GM21447 (cell line): ENCODE measurements at regions not wholly inside any gene's neighbourhood (a gene's known extent, or its start where the extent isn't known, plus 50 kb on each side); places are given as distances from the start of the nearest gene placed in this dataset.
"Not testable (repeated sequence)": the region's sequence is repeated elsewhere in the genome, so short reads cannot be mapped to it uniquely, and the experiment has no call there.

Experiments used
- ATAC-seq: cut with Tn5 transposase; IDR thresholded peaks from one replicate; pipeline ENCODE4 v1.9.1; 2021; ENCODE audit not compliant: unreplicated experiment

DNA sequence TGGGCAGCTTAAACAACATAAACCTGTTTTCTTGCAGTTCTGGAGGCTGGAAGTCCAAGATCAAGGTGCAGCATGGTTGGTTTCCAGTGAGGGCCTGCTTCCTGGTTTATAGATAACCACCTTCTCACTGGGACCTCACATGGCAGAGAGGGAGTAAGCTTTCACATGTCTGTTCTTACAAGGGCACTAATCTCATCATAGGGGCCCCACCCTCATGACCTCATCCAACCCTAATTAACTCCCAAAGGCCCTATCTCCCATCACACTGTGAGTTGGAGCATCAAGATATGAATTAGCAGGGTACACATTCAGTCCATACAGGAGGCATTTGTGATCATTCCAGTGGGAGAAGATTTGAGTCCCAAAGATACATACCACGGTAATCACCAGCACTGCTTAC, 50.5 kb upstream of the GRIN2A start:
- ATAC-seq: no peak

DNA sequence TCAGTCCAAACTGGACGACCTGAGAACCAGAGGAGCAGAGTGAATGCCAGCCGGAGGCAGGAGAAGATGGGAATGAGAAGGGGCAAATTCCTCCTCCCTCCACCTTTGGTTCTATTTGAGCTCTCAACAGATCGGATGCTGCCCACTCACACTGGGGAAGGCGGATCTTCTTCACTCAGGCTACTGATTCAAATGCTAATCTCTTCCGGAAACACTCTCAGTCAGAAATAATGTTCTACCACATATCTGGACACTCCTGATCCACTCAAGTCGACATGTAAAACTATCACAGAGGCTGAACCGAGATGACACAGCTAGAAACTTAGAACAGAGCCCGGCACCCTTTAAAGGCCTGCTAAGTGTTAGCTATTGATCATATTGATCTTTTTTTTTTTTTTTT, 57.4 kb upstream of the GRIN2A start:
- ATAC-seq: no peak

DNA sequence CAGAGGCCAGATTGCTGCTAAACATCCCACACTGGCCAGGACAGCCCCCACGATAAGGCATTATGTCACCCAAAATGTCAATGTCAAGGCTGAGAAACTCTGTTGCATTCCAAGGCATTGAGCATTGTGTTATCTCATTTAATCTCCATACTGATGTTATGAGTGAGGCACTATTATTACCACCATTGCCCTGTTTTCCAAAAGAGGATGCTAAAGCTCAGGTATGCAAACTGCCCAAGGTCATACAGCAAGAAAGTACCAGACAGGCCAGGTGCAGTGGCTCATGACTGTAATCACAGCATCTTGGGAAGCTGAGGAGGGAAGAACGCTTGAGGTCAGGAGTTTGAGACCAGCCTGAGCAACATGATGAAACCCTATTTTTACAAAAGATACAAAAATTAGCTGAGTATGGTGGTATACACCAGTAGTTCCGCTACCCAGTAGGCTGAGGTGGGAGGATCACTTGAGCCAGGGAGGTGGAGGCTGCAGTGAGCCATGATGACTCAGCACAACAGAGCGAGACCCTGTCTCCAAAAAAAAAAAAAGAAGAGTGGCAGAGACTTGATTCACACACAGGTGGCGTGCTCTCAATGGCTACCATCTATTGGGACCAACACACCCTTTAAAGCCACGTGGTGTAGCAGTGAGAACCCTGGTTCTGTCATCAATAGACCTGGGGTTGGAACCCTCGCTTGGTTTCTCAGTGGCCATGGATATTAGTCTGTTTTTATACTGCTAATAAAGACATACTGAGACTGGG, 58.8 kb upstream of the GRIN2A start:
- ATAC-seq: no peak

DNA sequence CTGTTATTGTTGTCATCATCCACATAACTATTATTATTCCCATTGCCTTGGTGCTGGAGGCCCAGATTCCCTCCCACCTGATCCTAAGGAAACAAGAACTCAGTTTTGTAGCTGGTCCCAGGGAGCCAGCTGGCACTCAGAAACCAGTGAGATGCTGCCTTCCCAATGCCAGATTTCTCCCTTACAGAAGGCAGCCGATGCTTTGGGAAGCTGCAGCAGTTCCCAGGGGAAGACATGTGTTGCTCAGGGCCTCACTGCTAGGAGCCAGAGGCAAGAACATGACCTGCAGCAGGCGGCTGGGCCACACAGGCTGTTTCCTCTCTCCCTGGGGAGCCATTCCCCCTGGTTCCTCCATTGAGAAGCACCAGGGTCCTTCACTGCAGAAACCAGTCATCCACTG, 59.9 kb upstream of the GRIN2A start:
- no peak for ATAC-seq

DNA sequence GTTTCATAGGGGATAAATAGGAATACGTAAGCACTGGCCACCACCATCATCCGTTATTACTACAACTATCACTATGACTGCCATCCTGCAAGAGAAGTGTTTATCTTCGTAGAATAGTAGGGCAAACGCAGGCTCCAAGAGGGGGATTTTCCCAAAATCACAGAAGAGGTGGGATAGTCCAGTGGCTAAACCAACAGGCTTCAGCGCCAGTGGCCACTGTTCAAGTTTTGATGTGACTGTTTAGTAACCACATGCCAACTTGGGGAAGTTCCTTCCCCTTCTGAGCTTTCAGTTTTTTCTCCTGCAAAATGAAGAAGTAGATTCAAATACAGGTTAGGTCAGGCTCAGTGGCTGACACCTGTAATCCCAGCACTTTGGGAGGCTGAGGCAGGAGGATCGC, 60.7 kb upstream of the GRIN2A start:
- ATAC-seq: no peak

DNA sequence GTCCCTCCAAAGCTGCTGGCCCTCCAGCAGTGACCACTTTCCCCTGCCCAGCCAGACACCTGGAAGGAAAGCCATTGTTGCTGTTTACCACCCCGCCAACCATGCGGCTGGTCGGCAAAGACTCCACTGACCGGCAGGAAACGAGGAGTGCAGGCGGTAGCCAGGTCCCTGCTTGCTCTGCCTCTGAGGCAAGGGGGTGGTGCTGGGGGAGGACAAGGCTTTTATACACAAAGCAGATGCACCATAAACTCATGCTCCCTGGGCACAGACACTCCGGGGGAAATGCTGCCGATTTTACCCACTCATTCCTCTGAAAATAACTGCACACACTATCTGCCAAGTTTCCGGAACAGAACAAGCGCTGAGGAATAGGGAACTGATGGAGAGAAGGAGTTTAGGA, 62.8 kb upstream of the GRIN2A start:
- ATAC-seq: no peak

DNA sequence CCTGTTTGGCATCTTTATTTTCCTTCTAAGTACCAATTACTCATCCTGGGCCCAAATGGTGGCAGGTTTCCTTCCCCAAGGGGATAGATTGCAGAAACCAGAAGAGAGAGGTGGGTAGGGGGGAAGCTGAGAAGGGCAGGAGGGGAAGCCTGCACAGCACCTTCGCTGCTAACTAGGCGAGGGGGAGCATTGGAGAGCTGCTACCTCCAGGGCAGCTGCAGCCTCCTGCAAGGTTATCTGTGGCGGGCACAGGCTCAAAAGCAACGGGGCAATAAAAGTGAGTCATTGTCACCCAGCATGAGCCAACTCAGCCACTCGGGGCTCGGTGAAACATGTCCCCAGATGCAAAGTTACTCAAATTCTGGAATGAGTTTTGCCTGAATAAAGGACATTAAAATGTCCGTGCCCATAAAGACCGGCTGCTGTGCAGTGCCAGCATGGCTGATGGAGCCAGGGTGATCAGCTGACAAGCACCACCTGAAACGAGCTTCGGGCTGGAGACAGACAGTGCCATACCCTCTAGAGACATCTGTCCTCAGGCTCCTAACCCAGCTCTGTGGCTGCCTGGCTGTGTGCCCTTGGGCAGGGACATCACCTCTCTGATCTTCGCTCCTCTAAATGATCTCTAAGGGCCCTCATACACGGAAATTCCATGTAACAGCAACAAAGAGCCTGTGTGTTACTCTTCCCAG, 68.1 kb upstream of the GRIN2A start:
- ATAC-seq: no peak

DNA sequence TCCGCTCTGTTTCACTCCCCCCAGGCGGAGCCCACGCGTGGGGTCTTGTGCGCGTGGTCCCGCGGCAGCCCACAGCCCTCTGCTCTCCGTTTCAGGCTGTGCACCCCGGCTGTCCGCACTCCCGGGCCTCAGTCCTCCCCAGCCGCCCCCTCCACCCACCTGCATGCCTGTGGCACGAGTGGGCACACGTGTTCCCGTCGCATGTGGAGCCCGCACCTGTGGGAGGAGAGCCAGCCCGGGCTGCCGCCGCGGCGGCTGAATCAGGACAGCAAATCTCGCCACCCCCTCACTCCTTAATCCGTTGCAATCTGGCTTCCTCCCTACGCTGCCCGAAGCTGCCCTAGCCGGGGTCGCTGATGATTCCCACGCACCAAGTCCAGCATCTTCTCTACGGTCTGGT, 69.9 kb upstream of the GRIN2A start:
- no peak for ATAC-seq

DNA sequence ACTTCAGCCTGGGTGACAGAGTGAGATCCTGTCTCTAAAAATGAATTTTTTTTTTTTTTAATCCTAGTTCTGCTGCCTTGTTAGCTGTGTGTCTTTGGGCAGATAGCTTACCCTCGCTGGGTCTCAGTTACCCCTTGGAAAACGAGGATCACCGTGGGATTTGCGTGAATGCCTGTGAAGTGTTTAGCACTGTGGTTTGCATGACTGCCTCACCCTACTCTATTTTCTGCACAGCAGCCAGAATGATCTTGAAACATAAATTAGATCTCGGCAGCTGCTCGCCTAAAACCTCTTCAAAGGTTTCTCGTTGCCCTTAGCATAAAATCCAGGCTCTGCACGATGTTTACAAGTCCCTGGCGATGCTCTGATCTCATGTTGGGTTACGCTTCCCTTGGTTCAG, 71.2 kb upstream of the GRIN2A start:
- ATAC-seq: no peak

DNA sequence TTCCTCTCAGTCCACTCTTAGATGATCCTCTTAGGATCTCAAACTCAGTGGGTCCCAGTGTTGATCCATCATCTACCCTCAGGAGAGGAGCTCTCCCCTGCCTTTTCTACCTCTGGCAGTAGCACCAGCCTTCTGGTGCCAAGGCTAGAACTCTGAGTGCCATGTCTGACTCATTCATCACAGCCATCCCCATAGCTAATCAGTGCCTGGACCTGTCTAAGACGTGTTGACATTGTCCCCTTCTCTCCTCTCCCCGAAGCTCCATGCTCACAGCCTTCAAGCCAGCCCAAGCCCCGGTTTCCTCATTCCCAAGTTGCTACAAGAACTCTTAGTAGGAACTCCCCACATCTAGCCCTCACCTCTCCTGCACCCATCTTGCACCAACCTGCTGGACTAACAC, 73.5 kb upstream of the GRIN2A start:
- ATAC-seq: no peak

DNA sequence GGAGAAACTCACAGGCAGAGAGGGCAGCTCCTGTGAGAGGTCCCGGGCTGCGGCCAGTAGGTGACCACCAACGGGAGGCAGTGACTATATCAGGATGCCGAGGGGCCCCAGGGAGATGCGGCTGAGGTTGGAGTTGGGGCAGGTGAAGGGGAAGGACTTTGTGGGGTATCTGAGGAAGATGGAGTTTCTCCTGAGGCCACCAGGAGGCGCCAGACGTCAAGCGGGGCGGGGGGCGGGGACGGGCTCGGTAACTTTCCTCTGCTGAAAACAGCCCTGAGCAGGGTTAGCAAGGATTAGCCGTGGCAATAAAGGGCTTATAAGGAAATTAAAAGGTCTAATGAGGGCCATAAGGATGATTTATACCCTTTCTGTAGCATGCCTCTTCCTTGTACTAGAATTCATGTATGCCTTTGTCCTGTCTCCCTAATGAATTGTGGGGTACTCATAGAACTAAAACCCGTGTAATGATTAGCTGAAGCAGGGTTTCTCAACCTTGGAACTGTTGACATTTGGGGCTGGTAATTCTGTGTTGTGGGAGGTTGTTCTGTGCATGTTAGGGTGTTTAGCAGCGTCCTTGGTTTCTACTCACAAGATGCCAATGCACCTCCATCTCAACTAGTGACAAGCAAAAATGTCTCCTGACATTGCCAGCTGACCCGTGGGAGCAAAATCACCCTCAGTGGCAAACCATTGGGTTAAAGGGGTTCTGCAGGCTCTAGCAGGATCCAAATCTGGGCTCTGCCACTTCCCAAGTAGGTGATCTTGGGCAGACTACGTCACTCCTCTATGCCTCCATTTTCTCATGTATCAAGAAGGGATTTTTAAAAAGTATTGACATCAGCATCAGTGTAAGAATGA, 74.8 kb upstream of the GRIN2A start:
- ATAC-seq: no peak

DNA sequence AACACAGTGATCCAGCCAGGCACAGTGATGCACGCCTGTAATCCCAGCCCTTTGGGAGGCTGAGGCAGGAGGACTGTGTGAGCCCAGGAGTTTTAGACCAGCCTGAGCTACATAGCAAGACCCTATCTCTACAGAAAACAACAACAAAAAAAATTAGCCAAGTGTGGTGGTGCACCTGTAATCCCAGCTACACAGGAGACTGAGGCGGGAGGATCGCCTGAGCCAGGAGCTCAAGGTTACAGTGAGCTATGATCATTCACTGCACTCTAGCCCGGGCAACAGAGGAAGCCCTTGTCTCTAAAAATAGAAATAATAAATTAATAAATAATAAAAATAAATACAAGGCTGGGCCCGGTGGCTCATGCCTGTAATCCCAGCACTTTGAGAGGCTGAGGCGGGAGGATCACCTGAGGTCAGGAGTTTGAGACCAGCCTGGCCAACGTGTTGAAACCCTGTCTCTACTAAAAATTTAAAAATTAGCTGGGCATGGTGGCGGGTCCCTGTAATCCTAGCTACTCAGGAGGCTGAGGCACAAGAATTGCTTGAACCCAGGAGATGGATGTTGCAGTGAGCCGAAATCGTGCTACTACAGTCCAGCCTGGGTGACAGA, 75.5 kb upstream of the GRIN2A start:
- ATAC-seq: not testable (repeated sequence)

DNA sequence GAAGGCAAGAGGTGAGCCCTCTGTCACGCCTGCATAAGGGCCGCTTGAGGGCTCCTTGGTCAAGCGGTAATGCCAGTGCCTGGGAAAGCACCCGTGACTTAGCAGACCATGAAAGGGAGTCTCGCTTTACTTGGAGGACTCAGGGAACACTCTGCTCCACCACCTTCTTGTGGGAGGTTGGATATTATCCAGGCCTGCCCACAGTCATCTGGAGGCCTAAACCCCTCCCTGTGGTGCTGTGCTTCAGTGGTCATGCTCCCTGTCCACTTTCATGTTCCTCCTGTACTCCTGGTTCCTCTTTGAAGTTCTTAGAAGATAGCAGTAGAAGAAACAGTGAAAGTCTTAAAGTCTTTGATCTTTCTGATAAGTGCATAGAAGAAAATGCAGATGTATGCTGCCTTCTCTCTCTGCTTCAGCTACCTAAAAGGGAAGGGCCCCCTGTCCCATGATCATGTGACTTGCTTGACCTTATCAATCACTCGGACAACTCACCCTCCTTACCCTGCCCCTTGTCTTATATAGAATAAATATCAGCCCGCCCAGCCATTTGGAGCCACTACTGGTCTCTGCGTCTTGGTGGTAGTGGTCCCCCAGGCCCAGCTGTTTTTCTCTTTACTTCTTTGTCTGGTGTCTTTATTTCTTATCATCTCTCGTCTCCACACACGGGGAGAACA, 76.8 kb upstream of the GRIN2A start:
- ATAC-seq: not testable (repeated sequence)

DNA sequence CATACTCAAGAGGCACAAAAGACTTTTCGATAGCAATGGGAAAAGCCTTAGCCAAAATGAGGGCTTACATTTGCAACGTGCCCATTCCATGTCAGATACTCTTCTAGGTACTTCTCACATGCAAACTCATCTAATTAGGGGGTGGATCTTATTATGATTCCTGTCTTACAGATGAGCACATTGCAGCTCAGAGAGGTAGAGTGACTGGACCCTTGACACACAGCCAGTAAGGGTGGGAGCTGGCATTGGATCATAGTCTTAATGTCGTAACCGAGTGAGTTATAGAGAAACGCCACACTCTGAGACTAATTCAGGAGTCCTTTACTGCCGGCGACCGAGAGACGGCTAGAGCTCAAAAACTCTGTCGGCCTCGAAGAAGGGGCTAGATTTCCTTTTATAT, 78.8 kb upstream of the GRIN2A start:
- ATAC-seq: no peak

DNA sequence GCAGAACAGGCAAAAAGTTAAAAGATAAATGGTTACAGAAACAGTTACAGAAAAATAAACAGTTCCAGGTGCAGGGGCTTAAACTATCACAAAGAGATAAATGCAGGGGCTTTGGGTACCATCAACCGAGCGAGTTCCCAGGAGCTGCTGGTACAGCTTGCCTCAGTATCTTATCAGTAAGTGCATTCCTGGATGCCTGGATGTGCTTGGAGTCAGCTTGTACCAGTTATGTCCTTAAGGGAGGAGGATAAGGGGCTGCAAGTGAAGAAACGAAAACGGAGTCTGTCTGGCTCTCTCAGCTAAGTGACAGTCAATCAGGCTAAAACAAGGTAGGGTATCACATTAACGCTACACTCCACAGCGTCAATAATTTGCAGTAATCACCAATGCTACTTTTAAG, 79.3 kb upstream of the GRIN2A start:
- not testable (repeated sequence) for ATAC-seq

DNA sequence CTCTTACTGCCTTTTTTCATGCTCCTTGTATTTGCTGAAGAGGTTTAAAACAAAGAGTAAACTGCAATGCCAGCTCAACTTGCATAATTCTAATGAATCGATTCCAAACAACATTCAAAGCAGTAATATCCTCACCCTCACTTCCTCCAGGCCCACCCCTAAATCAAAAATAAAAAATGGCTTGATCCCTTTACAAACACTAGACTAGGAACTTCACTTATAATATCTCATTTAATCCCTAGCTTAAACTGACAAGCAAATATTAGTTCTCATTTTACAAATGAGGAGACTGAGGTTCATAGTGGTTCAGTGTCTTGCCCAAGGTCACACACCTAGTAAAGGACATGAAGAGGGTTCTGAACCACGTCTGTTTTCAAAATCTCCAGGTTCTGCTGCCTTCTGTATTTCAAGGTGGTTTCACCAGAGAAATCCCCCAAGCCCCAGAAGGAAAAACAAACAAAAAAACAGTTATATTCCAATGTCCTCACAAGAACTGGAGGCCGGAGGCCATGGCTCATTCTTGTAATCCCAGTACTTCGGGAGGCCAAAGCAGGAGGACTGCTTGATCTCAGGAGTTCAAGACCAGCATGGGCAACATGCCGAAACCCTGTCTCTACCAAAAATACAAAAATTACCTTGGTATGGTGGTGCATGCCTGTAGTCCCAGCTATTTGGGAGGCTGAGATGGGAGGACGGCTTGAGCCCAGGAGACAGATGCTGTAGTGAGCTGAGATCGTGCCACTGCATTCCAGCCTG, 80.3 kb upstream of the GRIN2A start:
- no peak for ATAC-seq

DNA sequence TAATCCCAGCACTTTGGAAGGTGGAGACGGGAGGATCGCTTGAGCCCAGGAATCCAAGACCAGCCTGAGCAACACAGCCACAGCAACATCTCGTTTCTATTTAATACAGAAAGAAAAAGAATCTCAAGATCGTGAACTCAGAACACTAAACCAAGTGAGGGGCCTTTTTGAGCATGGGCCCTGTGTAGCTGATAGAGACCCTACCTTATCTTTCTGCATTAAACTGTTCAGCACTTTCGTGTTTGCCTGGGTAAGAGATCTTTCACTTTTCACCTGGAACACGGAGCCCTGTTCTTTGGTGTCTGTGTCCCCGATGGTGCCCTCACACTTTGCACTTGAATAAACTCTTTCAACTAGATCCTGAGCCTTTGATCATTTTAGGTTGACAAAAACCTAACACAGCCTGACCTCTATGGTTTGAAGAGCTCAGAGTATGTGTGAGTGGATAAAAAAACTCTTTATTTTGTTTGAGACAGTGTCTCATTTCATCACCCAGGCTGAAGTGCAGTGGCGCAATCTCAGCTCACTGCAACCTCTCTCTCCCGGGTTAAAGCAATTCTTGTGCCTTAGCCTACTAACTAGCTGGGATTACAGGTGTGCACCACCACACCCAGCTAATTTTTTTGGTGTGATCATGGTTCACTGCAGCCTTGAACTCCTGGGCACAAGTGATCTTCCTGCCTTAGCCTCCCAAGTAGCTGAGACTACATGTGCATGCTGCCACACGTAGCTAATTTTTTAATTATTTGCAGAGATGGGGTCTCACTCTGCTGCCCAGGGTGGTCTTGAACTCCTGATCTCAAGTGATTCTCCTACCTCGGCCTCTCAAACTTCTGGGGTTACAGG, 83.8 kb upstream of the GRIN2A start:
- ATAC-seq: no peak

DNA sequence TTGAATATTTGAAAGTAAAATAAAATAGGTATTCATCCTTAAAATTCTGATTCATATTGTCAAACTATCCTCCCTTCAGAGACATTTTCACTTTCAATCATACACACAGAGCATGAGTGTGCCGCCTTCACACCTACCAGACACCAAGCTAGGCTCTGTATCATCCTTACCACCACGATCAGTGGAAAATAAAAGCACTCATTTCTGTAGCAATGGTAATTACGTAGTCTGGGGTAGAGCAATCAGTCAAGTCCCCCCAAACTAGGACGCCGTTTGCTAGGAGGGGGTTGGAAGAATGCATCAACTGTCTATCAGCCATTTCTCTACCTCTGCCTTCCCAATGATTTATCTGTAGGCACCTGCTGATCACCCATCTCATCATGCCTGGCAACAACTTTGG, 84.6 kb upstream of the GRIN2A start:
- no peak for ATAC-seq

DNA sequence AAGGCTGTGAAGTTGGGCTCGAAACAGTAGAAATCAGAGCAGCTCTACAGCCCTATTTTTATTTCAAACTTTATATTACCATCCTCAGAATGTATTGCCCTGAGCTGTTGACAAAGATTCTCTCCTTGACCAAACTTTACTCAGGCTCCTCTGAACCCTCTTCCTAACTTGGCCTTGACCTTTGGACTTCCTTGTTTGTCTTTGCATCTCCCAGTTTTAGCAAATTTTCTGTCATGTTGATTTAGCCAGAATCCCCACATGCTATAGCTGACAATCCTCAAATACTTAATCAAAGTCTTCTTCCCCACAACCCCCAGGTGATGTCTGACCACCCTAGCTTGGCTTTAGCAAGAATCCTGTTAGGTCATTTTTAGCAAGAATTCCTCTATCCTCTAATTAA, 87.4 kb upstream of the GRIN2A start:
- ATAC-seq: no peak
